Spleen (tissue), 11 donors: ENCODE measurements at regions not wholly inside any gene's neighbourhood (a gene's known extent, or its start where the extent isn't known, plus 50 kb on each side); places are given as distances from the start of the nearest gene placed in this dataset.
A peak's percentile ranks its signal among the peaks of the same experiment; 100 is the strongest.

ENCODE experiments used
- DNase-seq: peaks from one replicate; pipeline ENCODE4 v3.0.0-alpha.2; 2020
- H3K27ac ChIP-seq, 8 donors: fragments of 200-600 bp; sonication (generic) in 7 of 8; 1 replicate in 4 of 8; 2 replicates in 4 of 8; pipeline versions ENCODE4 v1.5.0 to v1.8.0; 2016 to 2021; ENCODE audit warnings: inconsistent platforms in 4 of 8, mild to moderate bottlenecking in 4 of 8, moderate library complexity in 1 of 8
- H3K27me3 ChIP-seq, 7 donors: fragments of 200-600 bp; sonication (generic) in 6 of 7; replicated peaks in 1 of 7; 1 replicate in 4 of 7; 2 replicates in 3 of 7; pipeline versions ENCODE4 v1.5.0 to v1.8.0; 2016 to 2021; ENCODE audit warnings: inconsistent platforms in 3 of 7, mild to moderate bottlenecking in 1 of 7
- H3K36me3 ChIP-seq, 6 donors: fragments of 200-600 bp; sonication (generic) in 5 of 6; 1 replicate in 4 of 6; 2 replicates in 2 of 6; pipeline versions ENCODE4 v1.5.0 to v1.8.0; 2016 to 2021; ENCODE audit warnings: inconsistent platforms in 2 of 6
- H3K4me1 ChIP-seq, 6 donors: fragments of 200-600 bp; sonication (generic) in 5 of 6; 1 replicate in 3 of 6; 2 replicates in 3 of 6; pipeline versions ENCODE4 v1.5.0 to v1.8.0; 2016 to 2021; ENCODE audit warnings: inconsistent platforms in 3 of 6
- H3K4me3 ChIP-seq, 8 donors: fragments of 200-600 bp; sonication (generic) in 7 of 8; 1 replicate in 4 of 8; 2 replicates in 4 of 8; pipeline versions ENCODE4 v1.5.0 to v1.8.0; 2016 to 2021; ENCODE audit warnings: inconsistent platforms in 4 of 8, mild to moderate bottlenecking in 4 of 8, moderate library complexity in 2 of 8
- H3K9me3 ChIP-seq, 8 donors: fragments of 200-600 bp; sonication (generic) in 7 of 8; 1 replicate in 4 of 8; 2 replicates in 4 of 8; pipeline versions ENCODE4 v1.5.0 to v1.8.0; 2016 to 2021; ENCODE audit warnings: inconsistent platforms in 4 of 8
- POLR2A ChIP-seq, 3 donors: fragments of 450-650 bp; IDR thresholded peaks; one replicate each; pipeline ENCODE4 v1.5.1; 2017; ENCODE audit warnings: antibody characterized with exemption in 3 of 3, mild to moderate bottlenecking in 1 of 3
- POLR2AphosphoS5 ChIP-seq, 3 donors: sonication (generic); formaldehyde crosslinking; IDR thresholded peaks; one replicate each; pipeline ENCODE4 v1.5.1; 2017; ENCODE audit warnings: antibody characterized with exemption in 3 of 3
- WGBS, 5 donors: extraction: QIAGEN DNeasy Blood & Tissue Kit in 3 of 5; methylation state at CpG; one replicate each; pipeline versions ENCODE4 v1.1.5 to v1.1.7; 2013 to 2018; 5-methylcytosine and 5-hydroxymethylcytosine counted together
- intact Hi-C: fragments of 100-400 bp; cut with DNase I; formaldehyde crosslinking; loops from one replicate; pipeline ENCODE4 v1.15.0; 2023; ENCODE audit warnings: low total_unique reads
- TF ChIP-seq, protein P1 (sequence below), 11 experiments: fragments of 200-600 bp in 7 of 11; fragments of 450-650 bp in 4 of 11; sonication (generic) in 4 of 11; IDR thresholded peaks in 8 of 11; conservative IDR thresholded peaks in 3 of 11; 1 replicate in 7 of 11; 2 replicates in 4 of 11; pipeline versions ENCODE4 v1.4.0 to v1.8.0; 2016 to 2021; ENCODE audit warnings: antibody characterized with exemption in 11 of 11, inconsistent platforms in 4 of 11, mild to moderate bottlenecking in 1 of 11
- donor health status: healthy with polysubstance abuse.
- donor health status: DM: no; HTN: no; CAD: no; lungs with moderate emphysema.
- donor health status: DM: no; HTN: no; CAD: no.
- donor health status: Bipolar disorder and iron deficiency.
- donor health status: healthy.
- donor health status: DM: no; HTN: no; CAD: no.
- donor health status: DM: yes; HTN: yes; CAD: no.

- 51 to 67% (median 54%) methylated on average over 4 of the region's 4 CpGs for WGBS, 5 donors
- peak overlapping the region in 2 of 8 donors; percentile 1 to 5 for H3K27ac ChIP-seq
- no peak for DNase-seq
- no peaks in the 10 kb centered on the region for H3K9me3 ChIP-seq
- TF ChIP-seq POLR2AphosphoS5 (IDR thresholded peaks at IDR 0.05) (no peak), POLR2A (IDR thresholded peaks at IDR 0.05) (no peak)
- TF ChIP-seq, protein P1, sequence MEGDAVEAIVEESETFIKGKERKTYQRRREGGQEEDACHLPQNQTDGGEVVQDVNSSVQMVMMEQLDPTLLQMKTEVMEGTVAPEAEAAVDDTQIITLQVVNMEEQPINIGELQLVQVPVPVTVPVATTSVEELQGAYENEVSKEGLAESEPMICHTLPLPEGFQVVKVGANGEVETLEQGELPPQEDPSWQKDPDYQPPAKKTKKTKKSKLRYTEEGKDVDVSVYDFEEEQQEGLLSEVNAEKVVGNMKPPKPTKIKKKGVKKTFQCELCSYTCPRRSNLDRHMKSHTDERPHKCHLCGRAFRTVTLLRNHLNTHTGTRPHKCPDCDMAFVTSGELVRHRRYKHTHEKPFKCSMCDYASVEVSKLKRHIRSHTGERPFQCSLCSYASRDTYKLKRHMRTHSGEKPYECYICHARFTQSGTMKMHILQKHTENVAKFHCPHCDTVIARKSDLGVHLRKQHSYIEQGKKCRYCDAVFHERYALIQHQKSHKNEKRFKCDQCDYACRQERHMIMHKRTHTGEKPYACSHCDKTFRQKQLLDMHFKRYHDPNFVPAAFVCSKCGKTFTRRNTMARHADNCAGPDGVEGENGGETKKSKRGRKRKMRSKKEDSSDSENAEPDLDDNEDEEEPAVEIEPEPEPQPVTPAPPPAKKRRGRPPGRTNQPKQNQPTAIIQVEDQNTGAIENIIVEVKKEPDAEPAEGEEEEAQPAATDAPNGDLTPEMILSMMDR (IDR thresholded peaks at IDR 0.05 in 8 of 11, conservative IDR thresholded peaks at IDR 0.05 in 3 of 11), result no peak
- no peak overlapping the region for H3K4me3 ChIP-seq
- H3K27me3 ChIP-seq, result no peaks in the 10 kb centered on the region
- intact Hi-C loops, result no loop called here
- peaks cover 0 to 30% (median 19%) of the 10 kb centered on the region in 6 donors for H3K4me1 ChIP-seq
- H3K36me3 ChIP-seq, result no peaks in the 10 kb centered on the region
These were observed 50.0 kb upstream of the CALM2 start for GRCh38 chr2:47226132-47226922.
